Inferior parietal cortex (tissue), 1 donor: ENCODE measurements at regions not wholly inside any gene's neighbourhood (a gene's known extent, or its start where the extent isn't known, plus 50 kb on each side); places are given as distances from the start of the nearest gene placed in this dataset.
"Not testable (repeated sequence)": the region's sequence is repeated elsewhere in the genome, so short reads cannot be mapped to it uniquely, and the experiment has no call there.

Experiments used
- DNase-seq: peaks from one replicate; pipeline ENCODE4 v3.0.0-alpha.2; 2016; ENCODE audit errors: extremely low spot score

DNA sequence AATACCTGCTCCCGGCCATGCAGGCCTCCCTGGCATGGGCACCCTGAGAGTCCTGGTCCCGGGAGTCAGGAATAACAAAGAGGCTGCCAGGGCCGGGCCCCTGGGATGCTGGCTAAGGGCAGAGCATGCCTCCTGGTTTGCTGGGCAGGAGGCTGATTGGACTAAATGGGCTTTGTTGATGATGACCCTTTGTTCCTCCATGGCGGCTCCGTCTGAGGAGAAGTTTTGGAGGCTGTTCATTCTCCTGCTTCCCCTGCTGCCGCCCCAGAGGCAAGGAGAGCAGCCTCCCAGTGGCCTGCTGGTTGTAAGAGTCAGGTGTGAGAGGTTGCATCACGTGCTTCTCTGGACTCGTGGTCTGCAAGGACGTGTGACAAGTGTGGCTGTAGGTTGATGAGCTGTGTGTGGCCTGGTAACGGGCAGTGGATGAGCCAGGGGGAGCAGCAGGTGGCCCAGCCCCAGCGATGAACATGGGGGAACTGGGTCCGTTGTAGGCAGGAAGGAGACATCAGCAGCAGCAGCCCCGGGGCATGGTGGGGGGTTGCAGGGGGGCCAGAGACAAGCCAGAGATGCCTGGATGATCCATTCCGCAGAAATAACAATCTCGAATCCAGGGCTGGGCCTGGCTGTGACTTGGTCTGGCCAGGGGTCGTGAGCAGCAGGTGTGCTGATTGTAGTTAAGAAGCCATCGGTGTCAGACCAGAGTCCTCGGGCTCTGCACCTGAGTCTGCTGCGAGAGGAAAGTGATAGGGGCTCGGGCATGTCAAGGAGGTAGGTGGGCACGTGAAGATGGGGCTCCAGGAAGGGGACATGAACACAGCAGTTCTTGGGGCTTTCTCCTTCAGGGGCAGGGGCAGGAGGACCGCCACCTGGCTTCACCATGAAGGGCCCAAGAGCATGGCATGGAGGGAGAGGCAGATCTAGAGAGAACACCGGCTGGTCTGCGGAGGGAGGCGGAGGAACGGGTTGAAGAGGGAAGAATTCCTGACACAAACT is 101.4 kb downstream of the TNFRSF13B start:
- no peak for DNase-seq

- DNase-seq = not testable (repeated sequence)
Observed at GRCh38 chr17:16869531-16870252, 102.2 kb downstream of the TNFRSF13B start.

GRCh38 chr17:16868616-16869015 is 103.3 kb downstream of the TNFRSF13B start:
- DNase-seq = not testable (repeated sequence)

- not testable (repeated sequence) for DNase-seq
Observed at GRCh38 chr17:16867545-16867944, 104.4 kb downstream of the TNFRSF13B start.

DNA sequence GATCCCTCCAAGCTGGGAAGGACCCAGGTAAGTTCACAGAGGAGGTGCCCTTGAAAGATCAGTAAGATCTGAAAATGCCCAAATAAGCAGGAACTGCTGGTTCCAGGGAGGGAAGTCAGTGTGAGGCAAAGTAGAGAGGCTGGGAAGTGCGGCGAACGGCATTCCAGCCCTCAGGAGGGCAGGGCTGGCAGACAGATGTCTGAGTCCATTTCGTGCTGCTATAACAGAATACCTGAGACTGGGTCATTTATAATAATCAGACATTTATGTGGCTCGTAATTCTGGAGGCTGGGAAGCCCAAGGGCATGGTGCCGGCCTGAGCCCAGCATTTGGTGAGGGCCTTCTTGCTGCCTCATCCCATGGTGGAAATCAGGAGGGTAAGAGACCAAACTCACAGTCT is 105.1 kb downstream of the TNFRSF13B start:
- DNase-seq = not testable (repeated sequence)

DNA sequence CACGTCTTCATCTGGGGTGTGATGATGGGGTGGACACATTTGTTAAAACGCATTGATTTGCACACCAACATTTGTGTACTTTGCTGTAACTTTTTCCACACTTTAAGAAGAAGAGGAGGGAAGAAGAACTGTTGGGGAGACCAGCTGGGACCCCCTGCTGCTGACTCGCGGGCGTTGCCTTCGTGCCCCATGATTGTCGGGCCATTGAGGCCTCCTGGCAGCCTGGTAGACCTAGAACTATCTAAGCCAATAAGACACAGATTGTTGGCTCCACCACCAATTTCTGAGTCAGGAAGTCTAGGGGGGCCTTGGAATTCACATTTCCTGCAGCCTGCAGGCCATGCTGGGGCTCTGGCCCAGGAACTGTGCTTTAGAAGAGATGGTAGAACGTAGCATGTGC is 105.5 kb downstream of the TNFRSF13B start:
- no peak for DNase-seq

GRCh38 chr17:16865704-16866103 is 106.2 kb downstream of the TNFRSF13B start:
- peak; percentile 15 for DNase-seq

DNA sequence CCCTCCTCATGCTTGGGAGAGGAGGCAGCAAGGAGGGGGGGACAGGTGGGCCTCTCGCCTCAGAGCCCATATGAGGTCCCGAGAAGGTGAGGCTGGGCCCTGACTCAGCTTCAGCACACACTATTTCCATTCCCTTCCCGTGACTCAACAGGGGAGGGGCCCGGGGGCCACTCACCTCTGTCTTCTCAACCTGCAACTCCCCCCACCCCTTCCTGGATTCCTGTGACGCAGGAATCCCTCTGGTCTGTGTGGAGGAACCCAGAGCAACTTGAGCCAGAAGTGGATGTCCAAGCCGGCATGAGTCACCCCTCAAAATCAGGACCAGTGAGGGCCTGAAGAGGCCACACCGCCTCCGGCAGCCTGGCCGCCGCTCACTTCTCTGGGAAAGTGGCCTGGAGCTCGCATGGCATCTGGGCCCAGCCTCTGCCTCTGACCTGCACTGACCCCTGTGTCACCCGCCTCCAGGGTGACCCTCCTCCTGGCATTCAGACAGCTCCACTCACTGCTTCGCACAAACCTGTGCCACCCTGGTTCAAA is 106.8 kb downstream of the TNFRSF13B start:
- not testable (repeated sequence) for DNase-seq

GRCh38 chr17:16864462-16865076 is 107.3 kb downstream of the TNFRSF13B start:
- not testable (repeated sequence) for DNase-seq

DNA sequence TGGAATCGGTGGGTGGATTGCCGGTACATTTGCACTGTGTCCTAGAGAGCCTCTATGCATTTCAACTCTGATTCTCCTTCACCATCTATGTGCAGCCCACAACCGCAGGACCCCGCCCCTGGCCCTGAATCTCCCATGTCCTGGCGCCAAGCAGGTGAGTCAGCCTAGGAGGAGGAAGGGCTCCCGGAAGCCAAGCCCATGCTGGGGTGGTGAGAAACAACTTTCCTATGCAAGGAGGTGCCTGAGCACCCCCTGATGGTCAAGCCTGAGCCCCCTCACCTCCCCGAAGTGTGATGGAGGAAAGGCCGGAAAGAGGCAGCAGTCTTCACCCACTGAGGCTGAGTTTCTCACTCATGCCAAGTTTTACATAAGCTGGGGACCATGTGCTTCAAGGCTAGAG is 110.8 kb downstream of the TNFRSF13B start:
- DNase-seq = not testable (repeated sequence)

- DNase-seq = not testable (repeated sequence)
Observed at GRCh38 chr17:16860467-16860866, 111.5 kb downstream of the TNFRSF13B start.

DNA sequence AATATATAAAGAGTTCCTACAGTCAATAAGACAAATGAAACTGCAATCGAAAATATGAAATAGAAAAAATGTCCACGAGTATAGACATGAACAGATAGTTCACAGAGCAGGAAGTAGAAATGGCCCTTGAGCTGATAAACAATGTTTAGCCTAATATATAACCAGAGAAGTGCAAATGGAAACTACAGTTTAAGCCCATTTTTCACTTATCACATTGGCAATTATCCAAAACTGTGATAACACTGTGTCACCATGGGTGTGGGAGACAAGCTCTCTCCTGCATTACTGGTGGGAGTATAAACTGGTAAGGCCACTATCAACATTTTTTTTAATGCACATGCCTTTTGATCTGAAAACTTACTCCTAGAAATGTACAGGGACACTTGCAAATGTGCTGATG is 112.4 kb downstream of the TNFRSF13B start:
- DNase-seq = not testable (repeated sequence)

GRCh38 chr17:16857746-16858145 is 114.2 kb downstream of the TNFRSF13B start:
- DNase-seq = not testable (repeated sequence)

- DNase-seq = not testable (repeated sequence)
Observed at GRCh38 chr17:16856846-16857245, 115.1 kb downstream of the TNFRSF13B start.

DNA sequence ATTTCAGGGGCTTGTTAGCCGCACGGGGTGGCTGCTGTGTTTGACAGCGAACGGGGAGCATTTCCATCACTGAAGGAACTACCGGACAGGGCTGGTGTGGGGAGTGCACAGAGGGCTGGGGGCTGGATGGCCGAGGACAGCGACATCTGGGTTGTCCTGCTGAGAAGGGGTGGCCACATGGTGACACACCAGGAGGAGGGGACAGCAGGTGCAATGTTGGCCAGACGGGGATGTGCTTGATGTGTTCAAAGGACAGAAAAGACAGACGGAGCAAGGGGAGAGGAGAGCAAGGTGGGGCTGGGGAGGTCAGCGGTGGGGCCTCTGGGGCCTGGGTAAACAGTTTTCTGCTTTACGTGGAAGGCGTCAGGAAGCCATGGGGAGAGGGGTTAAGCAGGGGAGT is 115.7 kb downstream of the TNFRSF13B start:
- not testable (repeated sequence) for DNase-seq

GRCh38 chr17:16854636-16855035 is 117.3 kb downstream of the TNFRSF13B start:
- not testable (repeated sequence) for DNase-seq

DNA sequence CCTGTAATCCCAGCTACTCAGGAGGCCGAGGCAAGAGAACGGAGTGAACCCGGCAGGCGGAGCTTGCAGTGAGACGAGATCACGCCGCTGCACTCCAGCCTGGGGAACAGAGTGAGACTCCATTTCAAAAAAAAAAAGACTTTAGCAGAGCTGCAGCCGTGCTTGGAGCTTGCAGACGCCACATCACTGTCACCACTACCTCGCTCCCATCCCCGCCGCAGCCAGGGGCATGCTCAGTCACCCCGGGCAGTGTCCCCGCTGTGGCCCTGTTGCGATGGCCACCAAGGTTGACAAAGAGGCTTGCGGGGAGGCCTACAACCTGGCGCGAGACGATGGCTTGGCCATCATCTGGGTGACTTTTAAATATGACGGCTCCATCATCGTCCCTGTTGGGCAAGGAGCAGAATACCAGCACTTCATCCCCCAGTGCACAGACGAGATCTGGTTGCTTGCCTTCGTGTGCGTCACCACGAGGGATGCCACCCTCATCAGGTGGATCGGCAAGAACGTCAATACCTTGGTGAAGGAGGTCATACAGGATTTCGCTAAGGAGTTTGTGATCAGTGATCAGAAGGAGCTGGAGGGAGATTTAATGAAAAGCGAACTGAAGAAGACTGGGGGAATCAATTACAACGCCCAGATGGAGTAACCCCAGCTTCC is 118.1 kb downstream of the TNFRSF13B start:
- DNase-seq = no peak

GRCh38 chr17:16849861-16850260 is 122.1 kb downstream of the TNFRSF13B start:
- DNase-seq = not testable (repeated sequence)

DNA sequence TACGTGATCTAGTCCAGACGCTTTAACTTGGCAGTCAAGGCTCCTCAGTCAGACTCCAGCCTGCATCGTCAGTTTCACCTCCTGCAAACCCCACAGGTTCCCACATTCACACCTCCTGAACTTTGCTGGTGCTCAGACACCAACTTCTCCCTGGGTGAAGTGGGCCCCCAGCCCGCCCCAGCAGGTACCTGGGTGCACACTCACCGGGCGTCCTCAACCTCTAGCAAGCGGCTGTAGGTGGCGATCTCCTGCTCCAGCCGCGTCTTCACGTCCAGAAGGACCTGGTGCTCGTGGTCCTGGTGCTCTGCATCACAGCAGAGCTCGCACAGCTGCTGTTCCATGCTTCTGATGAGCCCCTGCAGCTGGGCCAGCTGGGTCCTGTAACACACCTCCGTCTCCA is 122.9 kb downstream of the TNFRSF13B start:
- not testable (repeated sequence) for DNase-seq

- not testable (repeated sequence) for DNase-seq
Observed at GRCh38 chr17:16845098-16845497, 126.8 kb downstream of the TNFRSF13B start.

DNA sequence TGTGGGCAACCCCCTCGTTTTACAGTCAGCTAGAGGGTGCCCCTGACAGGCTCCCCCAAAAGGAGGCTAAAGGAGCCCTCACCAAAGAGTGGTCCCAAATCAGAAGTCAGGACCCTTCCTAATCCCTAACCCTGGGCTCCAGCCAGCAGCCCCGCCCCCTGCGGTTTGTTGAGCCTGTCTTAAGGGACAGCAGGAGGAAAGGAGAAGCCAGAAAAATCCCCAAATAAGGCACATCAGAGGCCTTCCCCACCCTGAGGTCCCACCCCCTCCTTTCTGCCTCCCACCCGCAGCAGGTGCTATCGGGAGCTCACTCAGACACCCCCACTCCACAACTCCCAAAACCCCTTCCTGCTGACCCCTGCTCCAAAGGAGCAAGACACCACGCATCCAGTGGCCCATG is 127.2 kb downstream of the TNFRSF13B start:
- not testable (repeated sequence) for DNase-seq
